Fibroblast of lung (primary cell): ENCODE measurements at regions not wholly inside any gene's neighbourhood (a gene's known extent, or its start where the extent isn't known, plus 50 kb on each side); places are given as distances from the start of the nearest gene placed in this dataset.
A peak's percentile ranks its signal among the peaks of the same experiment; 100 is the strongest.

Source experiments
- DNase-seq, 2 donors: peaks; one replicate each; pipeline versions ENCODE4 v3.0.0 to v3.0.0-alpha.2; 2010; ENCODE audit warnings: low read depth in 2 of 2
- H2AFZ ChIP-seq: 2 replicates; pipeline ENCODE4 v1.5.1; 2012; ENCODE audit warnings: low read length, control low read depth, inconsistent platforms
- H3K27ac ChIP-seq: 2 replicates; pipeline ENCODE4 v1.5.1; 2011; ENCODE audit warnings: low read length, control low read depth; ENCODE audit not compliant: insufficient read depth
- H3K27me3 ChIP-seq: 2 replicates; pipeline ENCODE4 v1.5.1; 2011; ENCODE audit warnings: mild to moderate bottlenecking, low read length; ENCODE audit not compliant: control insufficient read depth, insufficient read depth
- H3K36me3 ChIP-seq: 2 replicates; pipeline ENCODE4 v1.5.1; 2011; ENCODE audit warnings: low read length; ENCODE audit not compliant: control insufficient read depth, insufficient read depth
- H3K4me1 ChIP-seq: 2 replicates; pipeline ENCODE4 v1.5.1; 2011; ENCODE audit warnings: low read length; ENCODE audit not compliant: control insufficient read depth, insufficient read depth; ENCODE audit errors: extremely low read depth
- H3K4me2 ChIP-seq: 2 replicates; pipeline ENCODE4 v1.5.1; 2011; ENCODE audit warnings: low read length, control low read depth; ENCODE audit not compliant: insufficient read depth; ENCODE audit errors: extremely low read depth
- H3K4me3 ChIP-seq, 4 experiments: fragments of 200-600 bp in 1 of 4; sonication (generic) in 1 of 4; replicated peaks in 1 of 4; 2 replicates each; pipeline ENCODE4 v1.5.1; 2011 to 2016; ENCODE audit warnings: low read length in 4 of 4, low read depth in 3 of 4, mild to moderate bottlenecking in 3 of 4, control low read depth in 2 of 4, inconsistent platforms in 1 of 4, mixed read lengths in 1 of 4; ENCODE audit not compliant: insufficient read depth in 1 of 4; ENCODE audit errors: control extremely low read depth in 1 of 4
- H3K79me2 ChIP-seq: 2 replicates; pipeline ENCODE4 v1.5.1; 2012; ENCODE audit warnings: mild to moderate bottlenecking, low read length, inconsistent platforms; ENCODE audit not compliant: control insufficient read depth, insufficient read depth
- H3K9ac ChIP-seq: 2 replicates; pipeline ENCODE4 v1.5.1; 2011; ENCODE audit warnings: mild to moderate bottlenecking, low read length, control low read depth; ENCODE audit not compliant: insufficient read depth
- H3K9me3 ChIP-seq: 2 replicates; pipeline ENCODE4 v1.5.1; 2012; ENCODE audit warnings: low read depth, low read length; ENCODE audit not compliant: control insufficient read depth, insufficient read depth
- H4K20me1 ChIP-seq: 2 replicates; pipeline ENCODE4 v1.5.1; 2011; ENCODE audit warnings: low read length; ENCODE audit not compliant: control insufficient read depth, insufficient read depth; ENCODE audit errors: extremely low read depth
- CTCF ChIP-seq, 2 donors: IDR thresholded peaks in 1 of 2; conservative IDR thresholded peaks in 1 of 2; 1 replicate in 1 of 2; 2 replicates in 1 of 2; pipeline ENCODE4 v1.5.1; 2011 to 2012; ENCODE audit warnings: low read length in 2 of 2, control low read depth in 1 of 2, inconsistent platforms in 1 of 2, low read depth in 1 of 2, mild to moderate bottlenecking in 1 of 2
- EZH2 ChIP-seq: IDR thresholded peaks from 2 replicates; pipeline ENCODE4 v1.5.1; 2012; ENCODE audit warnings: low read length, control low read depth, mild to moderate bottlenecking; ENCODE audit errors: missing control alignments

DNA sequence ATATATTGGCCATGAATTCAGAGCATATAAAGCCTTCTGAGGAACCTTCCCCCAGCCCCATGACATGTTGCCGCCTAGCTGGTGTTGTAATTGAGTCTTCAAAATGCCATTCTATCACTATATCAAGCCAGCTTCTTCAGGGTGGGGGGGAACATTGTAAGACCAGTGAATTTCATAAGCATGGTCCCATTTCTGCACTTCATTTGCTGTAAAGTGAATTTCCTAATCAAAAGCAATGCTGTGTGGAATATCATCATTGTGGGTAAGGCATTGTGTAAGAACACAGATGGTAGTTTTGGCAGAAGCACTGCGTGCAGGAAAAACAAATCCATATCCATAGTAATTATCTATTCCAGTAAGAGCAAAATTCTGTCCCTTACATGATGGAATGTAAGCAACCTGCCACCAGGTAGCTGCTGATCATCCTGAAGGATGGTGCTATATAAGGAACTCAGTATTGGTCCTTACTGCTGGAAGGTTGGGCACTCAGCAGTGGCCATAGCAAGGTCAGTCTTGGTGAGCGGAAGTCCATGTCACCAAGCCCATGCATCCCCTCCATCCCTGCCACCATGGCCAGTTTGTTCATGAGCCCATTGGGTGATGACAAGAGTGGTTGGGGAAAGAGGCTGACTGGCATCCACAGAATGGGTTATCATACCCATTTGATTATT is 159.4 kb downstream of the COPS8 start:
- TF ChIP-seq EZH2 = no peak
- no peak for TF ChIP-seq CTCF (conservative IDR thresholded peaks at IDR 0.05 in 1 of 2, IDR thresholded peaks at IDR 0.05 in 1 of 2; ENCODE audit: low read depth in 1 of 2, low read length in 2 of 2)
- H3K27ac ChIP-seq = peak overlapping the region; percentile 71
- H2AFZ ChIP-seq = no peak overlapping the region
- H3K9ac ChIP-seq = no peak overlapping the region
- H4K20me1 ChIP-seq = no peaks in the 10 kb centered on the region
- no peaks in the 10 kb centered on the region for H3K36me3 ChIP-seq
- no peaks in the 10 kb centered on the region for H3K4me1 ChIP-seq
- no peak overlapping the region for H3K4me2 ChIP-seq
- H3K9me3 ChIP-seq = no peaks in the 10 kb centered on the region
- no peaks in the 10 kb centered on the region for H3K27me3 ChIP-seq
- no peak overlapping the region for H3K4me3 ChIP-seq
- no peaks in the 10 kb centered on the region for H3K79me2 ChIP-seq
- DNase-seq = peak; percentile 78 to 97

GRCh38 chr2:237250599-237250998 is 163.4 kb downstream of the COL6A3 start:
- Histone ChIP-seq H3K9me3 (no peaks in the 10 kb centered on the region), H3K36me3 (no peaks in the 10 kb centered on the region), H3K4me2 (no peak overlapping the region), H4K20me1 (no peaks in the 10 kb centered on the region), H3K9ac (no peak overlapping the region), H2AFZ (no peak overlapping the region), H3K27me3 (no peaks in the 10 kb centered on the region), H3K79me2 (no peaks in the 10 kb centered on the region), H3K4me1 (peaks cover 8% of the 10 kb centered on the region), H3K4me3 (no peak overlapping the region), H3K27ac (no peak overlapping the region)
- DNase-seq = no peak
- TF ChIP-seq EZH2 (no peak), CTCF (conservative IDR thresholded peaks at IDR 0.05 in 1 of 2, IDR thresholded peaks at IDR 0.05 in 1 of 2; ENCODE audit: low read depth in 1 of 2, low read length in 2 of 2) (no peak)

DNA sequence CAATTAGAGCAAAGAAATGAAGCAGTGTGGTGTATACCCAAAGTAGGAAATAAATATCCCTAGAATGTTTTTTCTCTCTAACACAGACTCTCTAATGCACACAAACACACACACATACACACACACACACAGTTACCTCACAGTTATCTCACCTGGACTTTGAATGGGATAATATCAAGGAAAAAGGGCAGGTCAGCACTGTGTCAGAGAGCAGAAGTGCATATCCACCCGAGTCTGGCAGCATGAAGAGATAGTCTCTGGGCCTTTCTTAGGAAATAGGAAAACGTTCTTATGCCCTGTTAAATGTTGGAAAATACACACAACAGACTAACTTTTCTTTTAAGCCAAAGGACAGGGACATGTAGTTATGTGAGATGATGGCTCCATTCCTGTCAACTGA is 162.0 kb downstream of the COL6A3 start:
- no peaks in the 10 kb centered on the region for H3K36me3 ChIP-seq
- H3K9ac ChIP-seq = no peak overlapping the region
- H3K27me3 ChIP-seq = no peaks in the 10 kb centered on the region
- peaks cover 21% of the 10 kb centered on the region for H3K4me1 ChIP-seq
- no peaks in the 10 kb centered on the region for H3K9me3 ChIP-seq
- TF ChIP-seq CTCF (conservative IDR thresholded peaks at IDR 0.05 in 1 of 2, IDR thresholded peaks at IDR 0.05 in 1 of 2; ENCODE audit: low read depth in 1 of 2, low read length in 2 of 2) (no peak), EZH2 (no peak)
- no peak overlapping the region for H3K4me2 ChIP-seq
- no peak overlapping the region for H3K27ac ChIP-seq
- H2AFZ ChIP-seq = no peak overlapping the region
- H3K4me3 ChIP-seq = no peak overlapping the region
- H4K20me1 ChIP-seq = no peaks in the 10 kb centered on the region
- no peak for DNase-seq
- H3K79me2 ChIP-seq = no peaks in the 10 kb centered on the region
